ENCODE measurements at regions not wholly inside any gene's neighbourhood (a gene's known extent, or its start where the extent isn't known, plus 50 kb on each side); places are given as distances from the start of the nearest gene placed in this dataset.

GRCh38 chr18:65235966-65236624, 514.7 kb upstream of the CDH7 start:
- Histone ChIP-seq H3F3A (ENCODE audit: insufficient read depth) (no peaks in the 10 kb centered on the region), H3K9me3 (ENCODE audit: insufficient read depth, low read length) (no peaks in the 10 kb centered on the region), H3K4me2 (ENCODE audit: low read depth, low read length, poor library complexity, severe bottlenecking) (no peak overlapping the region), H3K79me2 (ENCODE audit: insufficient read depth, low read length) (no peaks in the 10 kb centered on the region), H3K4me3 (ENCODE audit: insufficient read depth, low read length, poor library complexity, severe bottlenecking) (no peak overlapping the region), H2AFZ (ENCODE audit: low read depth, low read length, severe bottlenecking) (no peak overlapping the region), H3K9me2 (replicated peaks; ENCODE audit: insufficient read depth, low read length) (no peaks in the 10 kb centered on the region), H4K20me1 (ENCODE audit: low read depth, low read length) (no peaks in the 10 kb centered on the region), H3K36me3 (ENCODE audit: low read length) (no peaks in the 10 kb centered on the region), H3K27ac (ENCODE audit: low read depth, low read length) (no peak overlapping the region), H3K27me3 (ENCODE audit: low read length) (no peaks in the 10 kb centered on the region), H3K9ac (ENCODE audit: low read length) (no peak overlapping the region)
- TF ChIP-seq EZH2phosphoT487 (conservative IDR thresholded peaks at IDR 0.05; ENCODE audit: low read length): no peak
- no peak for TF ChIP-seq CTCF (IDR thresholded peaks at IDR 0.05; ENCODE audit: insufficient read depth, low read length, poor library complexity, severe bottlenecking)

DNA sequence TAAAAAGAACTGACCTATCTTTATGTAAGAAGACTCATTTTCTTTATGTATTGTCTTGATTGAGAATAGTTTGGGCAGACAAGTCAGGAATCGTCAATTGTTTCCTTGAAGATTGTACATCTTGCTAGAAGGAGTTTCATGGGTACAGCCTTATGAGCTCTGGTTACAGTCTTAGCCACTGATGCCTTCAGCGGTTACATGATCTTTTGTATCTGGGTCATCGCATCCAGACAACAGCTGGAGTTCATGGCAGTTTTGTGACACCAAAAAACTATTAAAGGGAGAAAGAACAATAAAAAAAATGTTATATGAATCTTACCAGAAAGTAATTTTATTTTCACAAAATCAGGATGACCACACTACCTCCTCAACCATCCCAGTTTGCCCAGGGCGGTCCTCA, 520.5 kb upstream of the CDH7 start:
- Histone ChIP-seq H3K79me2 (ENCODE audit: insufficient read depth, low read length) (no peaks in the 10 kb centered on the region), H3K27ac (ENCODE audit: low read depth, low read length) (no peak overlapping the region), H3K4me3 (ENCODE audit: insufficient read depth, low read length, poor library complexity, severe bottlenecking) (no peak overlapping the region), H4K20me1 (ENCODE audit: low read depth, low read length) (no peaks in the 10 kb centered on the region), H2AFZ (ENCODE audit: low read depth, low read length, severe bottlenecking) (no peak overlapping the region), H3K9me3 (ENCODE audit: insufficient read depth, low read length) (no peaks in the 10 kb centered on the region), H3K4me2 (ENCODE audit: low read depth, low read length, poor library complexity, severe bottlenecking) (no peak overlapping the region), H3K9ac (ENCODE audit: low read length) (no peak overlapping the region), H3F3A (ENCODE audit: insufficient read depth) (no peaks in the 10 kb centered on the region), H3K27me3 (ENCODE audit: low read length) (no peaks in the 10 kb centered on the region), H3K9me2 (replicated peaks; ENCODE audit: insufficient read depth, low read length) (no peaks in the 10 kb centered on the region), H3K36me3 (ENCODE audit: low read length) (no peaks in the 10 kb centered on the region)
- TF ChIP-seq CTCF (IDR thresholded peaks at IDR 0.05; ENCODE audit: insufficient read depth, low read length, poor library complexity, severe bottlenecking): no peak
- TF ChIP-seq EZH2phosphoT487 (conservative IDR thresholded peaks at IDR 0.05; ENCODE audit: low read length): no peak

- Histone ChIP-seq H3F3A (ENCODE audit: insufficient read depth) (no peaks in the 10 kb centered on the region), H3K36me3 (ENCODE audit: low read length) (no peaks in the 10 kb centered on the region), H4K20me1 (ENCODE audit: low read depth, low read length) (no peaks in the 10 kb centered on the region), H3K4me3 (ENCODE audit: insufficient read depth, low read length, poor library complexity, severe bottlenecking) (no peak overlapping the region), H3K27me3 (ENCODE audit: low read length) (no peaks in the 10 kb centered on the region), H3K9ac (ENCODE audit: low read length) (no peak overlapping the region), H3K9me3 (ENCODE audit: insufficient read depth, low read length) (no peaks in the 10 kb centered on the region), H3K27ac (ENCODE audit: low read depth, low read length) (no peak overlapping the region), H3K4me2 (ENCODE audit: low read depth, low read length, poor library complexity, severe bottlenecking) (no peak overlapping the region), H2AFZ (ENCODE audit: low read depth, low read length, severe bottlenecking) (no peak overlapping the region), H3K9me2 (replicated peaks; ENCODE audit: insufficient read depth, low read length) (no peaks in the 10 kb centered on the region), H3K79me2 (ENCODE audit: insufficient read depth, low read length) (no peaks in the 10 kb centered on the region)
- no peak for TF ChIP-seq CTCF (IDR thresholded peaks at IDR 0.05; ENCODE audit: insufficient read depth, low read length, poor library complexity, severe bottlenecking)
Measured at GRCh38 chr18:65227970-65228369, 522.8 kb upstream of the CDH7 start.

Measured in SU-DHL-6 (cell line).